ENCODE measurements at regions not wholly inside any gene's neighbourhood (a gene's known extent, or its start where the extent isn't known, plus 50 kb on each side); places are given as distances from the start of the nearest gene placed in this dataset.

DNA sequence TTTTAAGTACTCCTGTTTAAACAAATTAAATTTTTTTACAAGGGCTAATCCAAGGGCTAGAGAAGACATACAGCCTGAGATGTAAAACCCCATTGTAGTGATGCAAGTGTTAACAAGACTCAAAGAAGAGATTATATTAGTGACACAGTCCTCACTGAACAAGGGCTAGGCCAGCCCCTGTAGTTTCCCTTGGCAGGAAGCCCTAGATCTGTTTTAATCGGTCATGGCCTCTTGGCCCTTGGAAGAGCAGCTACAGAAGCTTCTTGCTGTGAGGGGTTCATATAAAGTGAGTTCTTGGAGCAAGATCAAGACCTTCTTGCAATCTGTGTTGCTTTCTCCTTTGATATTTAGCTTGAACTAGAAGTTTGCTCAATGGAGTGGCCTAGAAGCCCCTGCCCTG lies 1339.4 kb downstream of the XPNPEP1 start:
- TF ChIP-seq, protein P1, sequence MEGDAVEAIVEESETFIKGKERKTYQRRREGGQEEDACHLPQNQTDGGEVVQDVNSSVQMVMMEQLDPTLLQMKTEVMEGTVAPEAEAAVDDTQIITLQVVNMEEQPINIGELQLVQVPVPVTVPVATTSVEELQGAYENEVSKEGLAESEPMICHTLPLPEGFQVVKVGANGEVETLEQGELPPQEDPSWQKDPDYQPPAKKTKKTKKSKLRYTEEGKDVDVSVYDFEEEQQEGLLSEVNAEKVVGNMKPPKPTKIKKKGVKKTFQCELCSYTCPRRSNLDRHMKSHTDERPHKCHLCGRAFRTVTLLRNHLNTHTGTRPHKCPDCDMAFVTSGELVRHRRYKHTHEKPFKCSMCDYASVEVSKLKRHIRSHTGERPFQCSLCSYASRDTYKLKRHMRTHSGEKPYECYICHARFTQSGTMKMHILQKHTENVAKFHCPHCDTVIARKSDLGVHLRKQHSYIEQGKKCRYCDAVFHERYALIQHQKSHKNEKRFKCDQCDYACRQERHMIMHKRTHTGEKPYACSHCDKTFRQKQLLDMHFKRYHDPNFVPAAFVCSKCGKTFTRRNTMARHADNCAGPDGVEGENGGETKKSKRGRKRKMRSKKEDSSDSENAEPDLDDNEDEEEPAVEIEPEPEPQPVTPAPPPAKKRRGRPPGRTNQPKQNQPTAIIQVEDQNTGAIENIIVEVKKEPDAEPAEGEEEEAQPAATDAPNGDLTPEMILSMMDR (IDR thresholded peaks at IDR 0.05): no peak
- Histone ChIP-seq H3K27me3 (replicated peaks; ENCODE audit: insufficient read depth) (no peaks in the 10 kb centered on the region), H3K36me3 (no peaks in the 10 kb centered on the region), H3K27ac (no peak overlapping the region), H3K4me1 (ENCODE audit: control insufficient read depth in 1 of 2, low read depth in 2 of 2) (no peaks in the 10 kb centered on the region), H3K9me3 (no peaks in the 10 kb centered on the region), H3K4me3 (no peak overlapping the region)
- DNase-seq (ENCODE audit: low spot score) (no peak), ATAC-seq (ENCODE audit: insufficient number of reproducible peaks, low FRiP score, low read depth) (no peak)

GRCh38 chr10:108582888-108583287 lies 1340.4 kb downstream of the XPNPEP1 start:
- no peak for ATAC-seq (ENCODE audit: insufficient number of reproducible peaks, low FRiP score, low read depth)
- Histone ChIP-seq H3K36me3 (no peaks in the 10 kb centered on the region), H3K4me3 (no peak overlapping the region), H3K27ac (no peak overlapping the region), H3K9me3 (no peaks in the 10 kb centered on the region), H3K4me1 (ENCODE audit: control insufficient read depth in 1 of 2, low read depth in 2 of 2) (no peaks in the 10 kb centered on the region), H3K27me3 (replicated peaks; ENCODE audit: insufficient read depth) (no peaks in the 10 kb centered on the region)
- DNase-seq (ENCODE audit: low spot score): no peak
- TF ChIP-seq, protein P1 (IDR thresholded peaks at IDR 0.05): no peak

DNA sequence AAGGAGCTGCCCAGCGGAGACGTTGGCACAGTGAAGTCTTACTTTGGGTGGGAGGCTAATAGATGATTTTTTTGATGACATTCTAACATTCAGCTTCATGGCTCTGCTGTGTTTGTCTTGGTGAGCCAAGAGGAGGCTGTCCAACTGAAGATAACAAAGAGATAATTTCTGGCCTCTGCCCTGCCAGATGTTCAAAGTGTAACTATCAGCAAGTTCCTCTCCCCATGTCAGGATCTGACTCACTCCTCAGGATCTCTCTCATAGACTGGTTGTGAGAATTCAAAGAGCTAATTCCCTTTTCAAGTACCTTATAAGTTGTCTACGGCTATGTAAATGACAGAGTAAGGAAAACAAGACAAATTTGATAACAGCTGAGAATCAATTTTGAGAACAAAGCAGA lies 1340.9 kb downstream of the XPNPEP1 start:
- no peaks in the 10 kb centered on the region for H3K36me3 ChIP-seq

DNA sequence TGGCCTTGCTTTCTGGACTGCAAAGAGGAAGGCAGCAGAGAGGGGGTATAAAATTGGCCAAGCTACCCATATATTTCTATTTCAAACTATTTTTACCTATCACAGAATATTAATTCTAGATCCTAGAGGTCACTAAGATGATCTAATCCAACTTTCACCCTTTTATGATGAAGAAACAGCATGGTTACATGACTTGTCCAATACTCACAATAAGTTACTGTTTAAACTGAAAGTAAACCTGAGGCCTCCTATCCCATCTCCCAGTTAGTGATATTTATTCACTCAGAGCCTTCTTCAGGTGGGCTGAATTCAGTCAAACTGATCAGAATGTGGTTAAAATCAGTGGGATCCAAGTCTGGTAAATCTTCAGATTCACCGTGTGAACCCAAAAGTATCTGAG lies 1345.1 kb downstream of the XPNPEP1 start:
- Histone ChIP-seq H3K9me3 (no peaks in the 10 kb centered on the region), H3K4me3 (no peak overlapping the region), H3K27ac (no peak overlapping the region), H3K36me3 (no peaks in the 10 kb centered on the region), H3K27me3 (replicated peaks; ENCODE audit: insufficient read depth) (no peaks in the 10 kb centered on the region), H3K4me1 (ENCODE audit: control insufficient read depth in 1 of 2, low read depth in 2 of 2) (no peaks in the 10 kb centered on the region)
- DNase-seq (ENCODE audit: low spot score) (no peak), ATAC-seq (ENCODE audit: insufficient number of reproducible peaks, low FRiP score, low read depth) (no peak)
- TF ChIP-seq, protein P1 (IDR thresholded peaks at IDR 0.05): no peak

More for the DNA sequence above, 1340.9 kb downstream of the XPNPEP1 start:
- ATAC-seq (ENCODE audit: insufficient number of reproducible peaks, low FRiP score, low read depth) (no peak), DNase-seq (ENCODE audit: low spot score) (no peak)
- H3K9me3 ChIP-seq: no peaks in the 10 kb centered on the region
- H3K27me3 ChIP-seq (replicated peaks; ENCODE audit: insufficient read depth): no peaks in the 10 kb centered on the region
- H3K4me1 ChIP-seq (ENCODE audit: control insufficient read depth in 1 of 2, low read depth in 2 of 2): no peaks in the 10 kb centered on the region
- no peak overlapping the region for H3K4me3 ChIP-seq
- TF ChIP-seq, protein P1 (IDR thresholded peaks at IDR 0.05): no peak
- no peak overlapping the region for H3K27ac ChIP-seq

DNA sequence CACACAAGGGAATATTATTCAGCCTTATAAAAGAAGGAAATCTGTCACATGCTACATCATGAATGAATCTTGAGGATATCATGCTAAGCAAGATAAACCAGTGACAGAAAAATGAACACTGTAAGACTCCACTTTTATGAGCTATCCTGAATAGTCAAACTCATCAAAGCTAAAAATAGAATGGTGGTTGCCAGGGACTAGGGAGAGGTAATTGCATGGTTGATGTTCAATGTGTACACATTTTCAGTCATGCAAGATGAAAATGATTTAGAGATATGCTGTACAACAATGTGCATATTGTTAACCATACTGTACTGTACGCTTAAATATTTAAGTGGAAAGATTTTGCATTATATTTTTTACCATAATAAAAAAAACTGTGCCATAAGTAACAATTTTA lies 1349.1 kb downstream of the XPNPEP1 start:
- Histone ChIP-seq H3K36me3 (no peaks in the 10 kb centered on the region), H3K4me3 (no peak overlapping the region), H3K9me3 (no peaks in the 10 kb centered on the region), H3K4me1 (ENCODE audit: control insufficient read depth in 1 of 2, low read depth in 2 of 2) (no peaks in the 10 kb centered on the region), H3K27me3 (replicated peaks; ENCODE audit: insufficient read depth) (no peaks in the 10 kb centered on the region), H3K27ac (no peak overlapping the region)
- ATAC-seq (ENCODE audit: insufficient number of reproducible peaks, low FRiP score, low read depth) (no peak), DNase-seq (ENCODE audit: low spot score) (no peak)
- TF ChIP-seq, protein P1 (IDR thresholded peaks at IDR 0.05): no peak
